HG03442 (cell line): ENCODE measurements at regions not wholly inside any gene's neighbourhood (a gene's known extent, or its start where the extent isn't known, plus 50 kb on each side); places are given as distances from the start of the nearest gene placed in this dataset.

Source experiments
- ATAC-seq: cut with Tn5 transposase; IDR thresholded peaks from one replicate; pipeline ENCODE4 v1.9.1; 2021; ENCODE audit warnings: mild to moderate bottlenecking, moderate library complexity; ENCODE audit not compliant: unreplicated experiment

- no peak for ATAC-seq
Measured at GRCh38 chr14:65794674-65795279, 382.2 kb downstream of the FUT8 start.

- ATAC-seq: no peak
Measured at GRCh38 chr14:65798216-65798615, 385.7 kb downstream of the FUT8 start.

GRCh38 chr14:65800694-65801093 lies 388.2 kb downstream of the FUT8 start:
- no peak for ATAC-seq

GRCh38 chr14:65802196-65802595 lies 389.7 kb downstream of the FUT8 start:
- ATAC-seq: no peak

- ATAC-seq: no peak
Measured at GRCh38 chr14:65803885-65804284, 391.4 kb downstream of the FUT8 start.

- peak; percentile 23 for ATAC-seq
Measured at GRCh38 chr14:65804439-65805112, 392.0 kb downstream of the FUT8 start.

GRCh38 chr14:65805113-65805473 lies 392.6 kb downstream of the FUT8 start:
- ATAC-seq: peak; percentile 67

GRCh38 chr14:65808390-65808789 lies 395.9 kb downstream of the FUT8 start:
- ATAC-seq: no peak

- no peak for ATAC-seq
Measured at GRCh38 chr14:65810322-65810721, 397.8 kb downstream of the FUT8 start.

- no peak for ATAC-seq
Measured at GRCh38 chr14:65813760-65814384, 401.3 kb downstream of the FUT8 start.

GRCh38 chr14:65815127-65815526 lies 402.6 kb downstream of the FUT8 start:
- no peak for ATAC-seq

GRCh38 chr14:65817011-65817410 lies 404.5 kb downstream of the FUT8 start:
- ATAC-seq: no peak

- no peak for ATAC-seq
Measured at GRCh38 chr14:65819569-65819968, 407.0 kb downstream of the FUT8 start.

- ATAC-seq: no peak
Measured at GRCh38 chr14:65821224-65821753, 408.8 kb downstream of the FUT8 start.

- peak; percentile 68 for ATAC-seq
Measured at GRCh38 chr14:65824285-65824977, 411.9 kb downstream of the FUT8 start.

- no peak for ATAC-seq
Measured at GRCh38 chr14:65824978-65825299, 412.4 kb downstream of the FUT8 start.

- no peak for ATAC-seq
Measured at GRCh38 chr14:65826946-65827345, 414.4 kb downstream of the FUT8 start.

GRCh38 chr14:65827520-65827919 lies 415.0 kb downstream of the FUT8 start:
- ATAC-seq: no peak

GRCh38 chr14:65828396-65828795 lies 415.9 kb downstream of the FUT8 start:
- no peak for ATAC-seq

GRCh38 chr14:65832431-65833266 lies 420.1 kb downstream of the FUT8 start:
- no peak for ATAC-seq
